Neuronal stem cell (in vitro differentiated cells): ENCODE measurements at regions not wholly inside any gene's neighbourhood (a gene's known extent, or its start where the extent isn't known, plus 50 kb on each side); places are given as distances from the start of the nearest gene placed in this dataset.

Experiments used
- DNase-seq: peaks from one replicate; pipeline ENCODE4 v3.0.0-alpha.2; 2013; ENCODE audit warnings: low spot score
- H2AFZ ChIP-seq: one replicate; pipeline ENCODE4 v1.6.1; 2013; ENCODE audit warnings: mild to moderate bottlenecking, low read length, inconsistent platforms
- H2AK5ac ChIP-seq: 2 replicates; pipeline ENCODE4 v1.6.1; 2013; ENCODE audit warnings: low read depth, mild to moderate bottlenecking, inconsistent platforms, low read length, moderate library complexity, mixed read lengths
- H2BK120ac ChIP-seq: 2 replicates; pipeline ENCODE4 v1.6.1; 2013; ENCODE audit warnings: low read depth, mild to moderate bottlenecking, inconsistent platforms, low read length, moderate library complexity, mixed read lengths
- H2BK12ac ChIP-seq: one replicate; pipeline ENCODE4 v1.6.1; 2013; ENCODE audit warnings: low read length, inconsistent platforms
- H2BK15ac ChIP-seq: 2 replicates; pipeline ENCODE4 v1.6.1; 2013; ENCODE audit warnings: mild to moderate bottlenecking, low read length, inconsistent platforms, mixed read lengths
- H2BK5ac ChIP-seq: one replicate; pipeline ENCODE4 v1.6.1; 2013; ENCODE audit warnings: inconsistent platforms, mild to moderate bottlenecking, low read length, moderate library complexity
- H3K14ac ChIP-seq: one replicate; pipeline ENCODE4 v1.6.1; 2013; ENCODE audit warnings: low read length, inconsistent platforms
- H3K18ac ChIP-seq: 2 replicates; pipeline ENCODE4 v1.6.1; 2013; ENCODE audit warnings: low read length, inconsistent platforms
- H3K23ac ChIP-seq: 2 replicates; pipeline ENCODE4 v1.6.1; 2013; ENCODE audit warnings: low read depth, mild to moderate bottlenecking, mixed read lengths, low read length, inconsistent platforms; ENCODE audit not compliant: poor library complexity
- H3K27ac ChIP-seq: replicated peaks from 3 replicates; pipeline ENCODE4 v1.5.1; 2013; ENCODE audit warnings: low read length, inconsistent platforms
- H3K27me3 ChIP-seq, 3 experiments: 2 replicates each; pipeline ENCODE4 v1.6.1; 2013; ENCODE audit warnings: low read length in 3 of 3, mild to moderate bottlenecking in 2 of 3, inconsistent platforms in 1 of 3, low read depth in 1 of 3, mixed read lengths in 1 of 3, moderate library complexity in 1 of 3; ENCODE audit not compliant: control insufficient read depth in 3 of 3, insufficient read depth in 3 of 3
- H3K36me3 ChIP-seq, 2 donors: replicated peaks in 1 of 2; 2 replicates each; pipeline ENCODE4 v1.6.1; 2013; ENCODE audit warnings: low read length in 2 of 2; ENCODE audit not compliant: control insufficient read depth in 2 of 2, insufficient read depth in 2 of 2
- H3K4ac ChIP-seq: 2 replicates; pipeline ENCODE4 v1.6.1; 2013; ENCODE audit warnings: inconsistent platforms, mild to moderate bottlenecking, low read length, moderate library complexity
- H3K4me1 ChIP-seq, 2 donors: 1 replicate in 1 of 2; 2 replicates in 1 of 2; pipeline ENCODE4 v1.6.1; 2013; ENCODE audit warnings: low read length in 2 of 2, low read depth in 1 of 2; ENCODE audit not compliant: control insufficient read depth in 2 of 2, insufficient read depth in 1 of 2
- H3K4me2 ChIP-seq: one replicate; pipeline ENCODE4 v1.6.1; 2013; ENCODE audit warnings: mild to moderate bottlenecking, low read length, inconsistent platforms; ENCODE audit not compliant: insufficient read depth, poor library complexity, severe bottlenecking
- H3K4me3 ChIP-seq, 2 donors: 2 replicates each; pipeline ENCODE4 v1.5.1; 2013; ENCODE audit warnings: low read length in 2 of 2, mild to moderate bottlenecking in 2 of 2, inconsistent platforms in 1 of 2, moderate library complexity in 1 of 2
- H3K79me1 ChIP-seq: one replicate; pipeline ENCODE4 v1.6.1; 2013; ENCODE audit warnings: low read depth, mild to moderate bottlenecking, inconsistent platforms, low read length, moderate library complexity
- H3K9ac ChIP-seq: one replicate; pipeline ENCODE4 v1.6.1; 2013; ENCODE audit warnings: mild to moderate bottlenecking, low read depth, low read length, inconsistent platforms; ENCODE audit not compliant: poor library complexity
- H3K9me3 ChIP-seq, 2 donors: replicated peaks in 1 of 2; 2 replicates each; pipeline versions ENCODE3 to v1.6.1; 2013; ENCODE audit warnings: low read length in 2 of 2, mild to moderate bottlenecking in 2 of 2, inconsistent platforms in 1 of 2, low read depth in 1 of 2, mixed read lengths in 1 of 2, moderate library complexity in 1 of 2; ENCODE audit not compliant: control insufficient read depth in 2 of 2, insufficient read depth in 1 of 2
- H4K8ac ChIP-seq: one replicate; pipeline ENCODE4 v1.6.1; 2013; ENCODE audit warnings: low read depth, mild to moderate bottlenecking, inconsistent platforms, low read length, moderate library complexity
- H4K91ac ChIP-seq: one replicate; pipeline ENCODE4 v1.6.1; 2013; ENCODE audit warnings: low read length, low read depth, mild to moderate bottlenecking, inconsistent platforms; ENCODE audit not compliant: poor library complexity
- WGBS, 2 donors: extraction: QIAGEN DNeasy Blood & Tissue Kit; methylation state at CpG; one replicate each; pipeline ENCODE4 v1.1.7; 2013; ENCODE audit warnings: missing lambda C conversion rate in 2 of 2, mixed read lengths in 1 of 2; ENCODE audit not compliant: insufficient read length in 2 of 2, insufficient replicate concordance in 1 of 2; ENCODE audit errors: extremely low coverage in 2 of 2; 5-methylcytosine and 5-hydroxymethylcytosine counted together

- no peak overlapping the region for H3K9ac ChIP-seq
- H3K4me3 ChIP-seq = no peak overlapping the region
- no peaks in the 10 kb centered on the region for H3K36me3 ChIP-seq
- no peak overlapping the region for H2BK12ac ChIP-seq
- H2BK15ac ChIP-seq = no peak overlapping the region
- no peak overlapping the region for H2BK120ac ChIP-seq
- no peak overlapping the region for H3K14ac ChIP-seq
- H3K18ac ChIP-seq = no peak overlapping the region
- no peak overlapping the region for H2AFZ ChIP-seq
- no peak overlapping the region for H4K8ac ChIP-seq
- peaks cover 0 to 2% of the 10 kb centered on the region in 2 donors for H3K4me1 ChIP-seq
- H3K27me3 ChIP-seq = no peaks in the 10 kb centered on the region
- H4K91ac ChIP-seq = no peak overlapping the region
- WGBS, 2 donors = no CpG with 5 or more reads among the region's 1 CpG
- H3K4ac ChIP-seq = no peak overlapping the region
- DNase-seq = no peak
- H3K27ac ChIP-seq = no peak overlapping the region
- peaks cover 0 to 1% of the 10 kb centered on the region in 2 donors for H3K9me3 ChIP-seq
- no peak overlapping the region for H2BK5ac ChIP-seq
- H2AK5ac ChIP-seq = no peak overlapping the region
- no peak overlapping the region for H3K23ac ChIP-seq
- no peaks in the 10 kb centered on the region for H3K79me1 ChIP-seq
- no peak overlapping the region for H3K4me2 ChIP-seq
These were observed 862.3 kb downstream of the SUCLG1 start for GRCh38 chr2:83596592-83597282.

- Histone ChIP-seq H2BK5ac (no peak overlapping the region), H2BK15ac (no peak overlapping the region), H3K9ac (no peak overlapping the region), H3K4ac (no peak overlapping the region), H2AK5ac (no peak overlapping the region), H3K4me1 (peaks cover 0 to 2% of the 10 kb centered on the region in 2 donors), H3K23ac (no peak overlapping the region), H2BK120ac (no peak overlapping the region), H3K27me3 (no peaks in the 10 kb centered on the region), H2BK12ac (no peak overlapping the region), H3K36me3 (no peaks in the 10 kb centered on the region), H4K8ac (no peak overlapping the region), H3K27ac (no peak overlapping the region), H3K4me2 (no peak overlapping the region), H3K4me3 (no peak overlapping the region), H3K14ac (no peak overlapping the region), H3K79me1 (no peaks in the 10 kb centered on the region), H4K91ac (no peak overlapping the region), H3K9me3 (peaks cover 0 to 1% of the 10 kb centered on the region in 2 donors), H2AFZ (no peak overlapping the region), H3K18ac (no peak overlapping the region)
- no CpG with 5 or more reads among the region's 3 CpGs for WGBS, 2 donors
- DNase-seq = no peak
These were observed 863.2 kb downstream of the SUCLG1 start for GRCh38 chr2:83595926-83596325.

DNA sequence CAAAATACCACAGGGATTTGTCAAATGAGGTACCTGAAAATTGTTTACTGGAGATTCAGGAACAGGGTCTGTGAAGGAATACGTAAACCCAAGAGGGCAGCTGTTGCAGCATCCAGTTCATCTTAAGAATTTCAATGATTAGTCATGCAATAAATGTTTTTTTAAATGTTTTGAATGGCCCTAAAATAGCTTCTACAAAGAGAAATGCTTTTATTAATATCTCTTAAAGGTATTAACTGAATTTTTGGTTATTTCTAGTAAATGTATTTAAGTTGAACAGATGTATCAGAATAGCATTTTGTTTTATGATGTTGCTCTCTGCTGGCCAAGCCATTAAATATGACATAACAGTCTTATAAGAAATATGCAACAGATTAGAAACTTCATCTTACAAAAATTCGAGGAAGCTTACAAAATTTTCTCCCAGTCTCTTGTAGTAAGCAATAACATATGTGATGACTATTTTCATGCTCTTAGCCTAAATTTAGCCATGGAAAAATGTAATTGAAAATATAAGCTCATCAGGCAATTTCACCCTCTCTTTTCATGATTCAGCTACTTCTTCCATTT is 863.9 kb downstream of the SUCLG1 start:
- Histone ChIP-seq H3K9me3 (peaks cover 0 to 1% of the 10 kb centered on the region in 2 donors), H3K9ac (no peak overlapping the region), H3K23ac (no peak overlapping the region), H3K4me2 (no peak overlapping the region), H3K27ac (no peak overlapping the region), H2BK15ac (no peak overlapping the region), H4K8ac (no peak overlapping the region), H2AK5ac (no peak overlapping the region), H2BK12ac (no peak overlapping the region), H3K4ac (no peak overlapping the region), H3K4me3 (no peak overlapping the region), H2BK5ac (no peak overlapping the region), H3K36me3 (no peaks in the 10 kb centered on the region), H2BK120ac (no peak overlapping the region), H3K79me1 (no peaks in the 10 kb centered on the region), H3K14ac (no peak overlapping the region), H2AFZ (no peak overlapping the region), H3K18ac (no peak overlapping the region), H4K91ac (no peak overlapping the region), H3K27me3 (no peaks in the 10 kb centered on the region), H3K4me1 (peaks cover 0 to 2% of the 10 kb centered on the region in 2 donors)
- DNase-seq = no peak
- no CpG with 5 or more reads among the region's 2 CpGs for WGBS, 2 donors

DNA sequence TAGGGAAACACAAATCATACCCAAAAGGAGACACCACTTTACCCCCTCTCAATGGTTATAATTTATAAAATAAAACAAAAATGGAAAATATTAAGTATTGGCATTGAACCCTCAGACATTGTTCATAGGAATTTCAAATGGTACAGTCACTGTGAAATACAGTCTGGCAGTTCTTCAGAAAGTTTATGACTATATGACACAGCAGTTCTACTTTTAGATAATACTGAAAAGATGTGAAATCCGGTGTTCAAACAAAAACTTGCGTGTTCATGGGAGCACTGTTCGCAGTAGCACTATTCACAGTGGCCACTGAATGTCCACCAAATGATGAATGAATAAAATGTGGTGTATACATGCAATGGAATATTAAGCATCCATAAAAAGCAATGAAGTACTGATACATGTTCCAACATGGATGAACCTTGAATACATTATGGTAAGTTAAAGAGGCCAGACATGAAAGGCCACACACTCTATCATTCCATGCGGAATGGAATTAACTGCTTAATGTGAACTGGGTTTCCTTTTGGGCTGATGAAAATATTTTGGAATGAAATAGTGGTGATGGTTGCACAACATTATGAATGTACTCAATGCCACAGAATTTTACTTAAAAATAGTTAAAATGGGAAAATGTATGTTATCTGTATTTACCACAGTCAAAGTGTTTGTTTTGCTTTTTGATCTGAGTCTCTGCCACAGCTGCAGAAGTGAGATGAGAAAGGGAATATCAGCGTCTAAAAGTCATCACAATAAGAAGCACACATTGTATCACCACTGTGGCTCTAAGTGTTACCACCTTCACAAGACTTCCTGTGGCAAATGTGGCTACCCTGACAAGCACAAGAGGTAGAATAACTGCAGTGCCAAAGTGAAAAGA is 864.6 kb downstream of the SUCLG1 start:
- Histone ChIP-seq H3K79me1 (no peaks in the 10 kb centered on the region), H3K4me3 (no peak overlapping the region), H3K27me3 (no peaks in the 10 kb centered on the region), H3K4ac (no peak overlapping the region), H3K36me3 (no peaks in the 10 kb centered on the region), H2BK12ac (no peak overlapping the region), H2BK5ac (no peak overlapping the region), H3K9ac (no peak overlapping the region), H3K4me1 (peaks cover 0 to 2% of the 10 kb centered on the region in 2 donors), H4K8ac (no peak overlapping the region), H3K27ac (no peak overlapping the region), H2BK120ac (no peak overlapping the region), H3K9me3 (peaks cover 0 to 1% of the 10 kb centered on the region in 2 donors), H4K91ac (no peak overlapping the region), H3K14ac (no peak overlapping the region), H2AK5ac (no peak overlapping the region), H3K18ac (no peak overlapping the region), H3K23ac (no peak overlapping the region), H3K4me2 (no peak overlapping the region), H2AFZ (no peak overlapping the region), H2BK15ac (no peak overlapping the region)
- no CpG with 5 or more reads among the region's 5 CpGs for WGBS, 2 donors
- no peak for DNase-seq
